ENCODE measurements at regions not wholly inside any gene's neighbourhood (a gene's known extent, or its start where the extent isn't known, plus 50 kb on each side); places are given as distances from the start of the nearest gene placed in this dataset.
A peak's percentile ranks its signal among the peaks of the same experiment; 100 is the strongest.

DNA sequence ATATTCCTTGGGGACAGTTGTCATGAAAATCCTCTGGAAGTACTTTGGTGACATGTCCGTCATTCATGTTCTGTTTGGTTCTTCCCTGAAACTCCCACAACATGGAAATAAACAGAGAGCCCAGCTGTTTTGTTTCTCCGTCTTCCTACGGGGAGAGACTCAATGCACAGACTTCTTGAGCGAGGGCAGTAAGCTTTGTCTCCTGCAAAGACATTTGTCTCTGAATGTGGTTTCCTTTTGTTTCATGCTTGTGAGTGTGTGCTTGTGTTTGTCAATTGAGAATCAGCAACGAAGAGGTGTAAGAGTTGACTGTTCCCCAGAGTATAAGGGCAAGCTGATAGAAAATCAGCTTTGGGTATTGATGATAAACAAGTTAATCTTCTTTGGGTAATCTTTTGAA lies 643.0 kb upstream of the RBFOX1 start:
- H3K27me3 Mint-ChIP-seq (ENCODE audit: unreplicated experiment): no peaks in the 10 kb centered on the region
- no peak for TF ChIP-seq CTCF (IDR thresholded peaks at IDR 0.05; ENCODE audit: partially characterized antibody, unreplicated experiment)
- no peak overlapping the region for H3K27ac Mint-ChIP-seq (ENCODE audit: unreplicated experiment)
- H3K4me1 Mint-ChIP-seq (ENCODE audit: low read depth, unreplicated experiment): no peaks in the 10 kb centered on the region
- H3K4me3 Mint-ChIP-seq (ENCODE audit: unreplicated experiment): no peak overlapping the region
- H3K36me3 Mint-ChIP-seq (ENCODE audit: unreplicated experiment): peaks cover 5% of the 10 kb centered on the region
- DNase-seq: no peak
- H3K9me3 Mint-ChIP-seq (ENCODE audit: unreplicated experiment): no peaks in the 10 kb centered on the region

DNA sequence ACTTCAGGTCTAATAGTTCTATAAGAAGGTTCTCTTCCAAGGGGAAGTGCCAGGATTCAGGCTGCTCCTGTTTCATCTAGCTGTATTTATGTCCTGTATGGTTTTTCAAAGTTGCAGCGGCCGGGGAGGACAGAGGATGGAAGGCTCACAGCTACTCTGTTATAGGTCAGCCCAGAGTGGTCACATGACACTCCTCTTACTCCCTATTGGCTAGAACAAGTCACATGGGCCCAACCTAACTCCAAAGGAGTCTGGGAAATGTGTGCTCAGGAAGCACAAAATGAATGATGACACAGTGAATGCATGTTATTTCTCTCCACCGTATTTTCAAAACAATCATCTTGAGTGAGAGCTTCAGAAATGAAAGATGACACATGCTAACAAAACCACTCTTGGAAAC lies 645.1 kb upstream of the RBFOX1 start:
- Mint-ChIP-seq H3K27me3 (ENCODE audit: unreplicated experiment) (no peaks in the 10 kb centered on the region), H3K36me3 (ENCODE audit: unreplicated experiment) (peaks cover 5% of the 10 kb centered on the region), H3K4me1 (ENCODE audit: low read depth, unreplicated experiment) (no peaks in the 10 kb centered on the region), H3K9me3 (ENCODE audit: unreplicated experiment) (no peaks in the 10 kb centered on the region), H3K27ac (ENCODE audit: unreplicated experiment) (no peak overlapping the region), H3K4me3 (ENCODE audit: unreplicated experiment) (no peak overlapping the region)
- DNase-seq: no peak
- no peak for TF ChIP-seq CTCF (IDR thresholded peaks at IDR 0.05; ENCODE audit: partially characterized antibody, unreplicated experiment)

GRCh38 chr16:6684076-6684673 lies 648.5 kb upstream of the RBFOX1 start:
- Mint-ChIP-seq H3K4me1 (ENCODE audit: low read depth, unreplicated experiment) (no peaks in the 10 kb centered on the region), H3K36me3 (ENCODE audit: unreplicated experiment) (peaks cover 5% of the 10 kb centered on the region), H3K4me3 (ENCODE audit: unreplicated experiment) (no peak overlapping the region), H3K27ac (ENCODE audit: unreplicated experiment) (no peak overlapping the region), H3K27me3 (ENCODE audit: unreplicated experiment) (no peaks in the 10 kb centered on the region), H3K9me3 (ENCODE audit: unreplicated experiment) (no peaks in the 10 kb centered on the region)
- TF ChIP-seq CTCF (IDR thresholded peaks at IDR 0.05; ENCODE audit: partially characterized antibody, unreplicated experiment): peak; percentile 11
- DNase-seq: peak; percentile 24

- no peaks in the 10 kb centered on the region for H3K27me3 Mint-ChIP-seq (ENCODE audit: unreplicated experiment)
- DNase-seq: peak; percentile 66
- H3K27ac Mint-ChIP-seq (ENCODE audit: unreplicated experiment): no peak overlapping the region
Observed at GRCh38 chr16:6682142-6682811, 650.4 kb upstream of the RBFOX1 start.

More at GRCh38 chr16:6682142-6682811, 650.4 kb upstream of the RBFOX1 start:
- Mint-ChIP-seq H3K36me3 (ENCODE audit: unreplicated experiment) (no peaks in the 10 kb centered on the region), H3K4me1 (ENCODE audit: low read depth, unreplicated experiment) (no peaks in the 10 kb centered on the region), H3K4me3 (ENCODE audit: unreplicated experiment) (no peak overlapping the region), H3K9me3 (ENCODE audit: unreplicated experiment) (no peaks in the 10 kb centered on the region)
- TF ChIP-seq CTCF (IDR thresholded peaks at IDR 0.05; ENCODE audit: partially characterized antibody, unreplicated experiment): peak; percentile 79

Data from glutamatergic neuron (in vitro differentiated cells).